Osteocyte (in vitro differentiated cells): ENCODE measurements at regions not wholly inside any gene's neighbourhood (a gene's known extent, or its start where the extent isn't known, plus 50 kb on each side); places are given as distances from the start of the nearest gene placed in this dataset.

ENCODE experiments used
- DNase-seq: peaks from one replicate; pipeline ENCODE4 v3.0.0; 2021; ENCODE audit warnings: mixed read lengths; ENCODE audit not compliant: unreplicated experiment; ENCODE audit errors: extremely low spot score
- H3K27ac Mint-ChIP-seq: one replicate; pipeline ENCODE4 v1.8.0; 2021; ENCODE audit warnings: mild to moderate bottlenecking, mixed read lengths; ENCODE audit not compliant: unreplicated experiment
- H3K27me3 Mint-ChIP-seq: one replicate; pipeline ENCODE4 v1.8.0; 2021; ENCODE audit warnings: mixed read lengths; ENCODE audit not compliant: unreplicated experiment
- H3K36me3 Mint-ChIP-seq: one replicate; pipeline ENCODE4 v1.8.0; 2021; ENCODE audit warnings: mixed read lengths; ENCODE audit not compliant: unreplicated experiment
- H3K4me1 Mint-ChIP-seq: one replicate; pipeline ENCODE4 v1.8.0; 2021; ENCODE audit warnings: mixed read lengths; ENCODE audit not compliant: unreplicated experiment
- H3K4me3 Mint-ChIP-seq: one replicate; pipeline ENCODE4 v1.8.0; 2021; ENCODE audit warnings: mild to moderate bottlenecking, moderate library complexity, mixed read lengths; ENCODE audit not compliant: unreplicated experiment
- H3K9me3 Mint-ChIP-seq: one replicate; pipeline ENCODE4 v1.8.0; 2021; ENCODE audit warnings: mixed read lengths; ENCODE audit not compliant: unreplicated experiment
- TF ChIP-seq, protein P1 (sequence below): fragments of 200-600 bp; sonication (generic); IDR thresholded peaks from 2 replicates; pipeline ENCODE4 v1.5.0; 2021; ENCODE audit warnings: antibody characterized with exemption, mild to moderate bottlenecking, moderate library complexity

DNA sequence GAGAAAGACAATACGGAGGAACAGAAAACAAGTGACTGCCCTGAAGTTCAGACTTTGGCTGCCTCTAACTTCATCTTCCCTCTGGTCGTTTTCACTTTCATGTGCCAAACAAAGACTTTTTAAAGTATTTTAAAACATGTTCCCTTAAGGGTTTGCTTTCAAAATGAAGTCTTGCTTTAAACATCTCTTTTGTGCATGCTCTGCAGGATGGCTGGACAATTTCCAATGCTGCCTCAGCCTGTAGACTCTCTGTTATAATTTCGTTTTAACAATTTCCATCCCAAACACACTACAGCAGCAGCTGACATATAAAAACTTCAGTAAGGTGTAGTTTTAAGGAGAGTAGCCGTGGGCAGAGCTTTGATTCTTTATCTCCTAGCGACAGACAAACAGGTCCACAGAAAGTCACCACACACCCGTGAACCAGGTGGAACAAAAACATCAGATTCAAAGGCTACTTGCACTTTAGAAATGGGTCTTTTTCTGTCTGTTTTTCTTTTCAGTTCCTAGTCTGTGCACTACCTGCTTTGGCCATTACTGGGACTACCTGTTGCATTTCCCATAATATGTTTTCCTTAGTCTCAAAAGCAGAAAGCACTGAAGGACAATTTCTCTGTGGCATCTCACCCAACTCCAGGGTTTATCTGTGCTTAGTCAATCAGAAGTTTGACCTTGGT is 308.9 kb downstream of the DTWD2 start:
- TF ChIP-seq, protein P1, sequence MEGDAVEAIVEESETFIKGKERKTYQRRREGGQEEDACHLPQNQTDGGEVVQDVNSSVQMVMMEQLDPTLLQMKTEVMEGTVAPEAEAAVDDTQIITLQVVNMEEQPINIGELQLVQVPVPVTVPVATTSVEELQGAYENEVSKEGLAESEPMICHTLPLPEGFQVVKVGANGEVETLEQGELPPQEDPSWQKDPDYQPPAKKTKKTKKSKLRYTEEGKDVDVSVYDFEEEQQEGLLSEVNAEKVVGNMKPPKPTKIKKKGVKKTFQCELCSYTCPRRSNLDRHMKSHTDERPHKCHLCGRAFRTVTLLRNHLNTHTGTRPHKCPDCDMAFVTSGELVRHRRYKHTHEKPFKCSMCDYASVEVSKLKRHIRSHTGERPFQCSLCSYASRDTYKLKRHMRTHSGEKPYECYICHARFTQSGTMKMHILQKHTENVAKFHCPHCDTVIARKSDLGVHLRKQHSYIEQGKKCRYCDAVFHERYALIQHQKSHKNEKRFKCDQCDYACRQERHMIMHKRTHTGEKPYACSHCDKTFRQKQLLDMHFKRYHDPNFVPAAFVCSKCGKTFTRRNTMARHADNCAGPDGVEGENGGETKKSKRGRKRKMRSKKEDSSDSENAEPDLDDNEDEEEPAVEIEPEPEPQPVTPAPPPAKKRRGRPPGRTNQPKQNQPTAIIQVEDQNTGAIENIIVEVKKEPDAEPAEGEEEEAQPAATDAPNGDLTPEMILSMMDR = no peak
- no peak for DNase-seq
- peaks cover 2% of the 10 kb centered on the region for H3K27me3 Mint-ChIP-seq
- peaks cover 20% of the 10 kb centered on the region for H3K4me1 Mint-ChIP-seq
- H3K4me3 Mint-ChIP-seq = no peak overlapping the region
- peak overlapping the region; percentile 40 for H3K27ac Mint-ChIP-seq
- H3K9me3 Mint-ChIP-seq = peaks cover 4% of the 10 kb centered on the region
- H3K36me3 Mint-ChIP-seq = no peaks in the 10 kb centered on the region

DNA sequence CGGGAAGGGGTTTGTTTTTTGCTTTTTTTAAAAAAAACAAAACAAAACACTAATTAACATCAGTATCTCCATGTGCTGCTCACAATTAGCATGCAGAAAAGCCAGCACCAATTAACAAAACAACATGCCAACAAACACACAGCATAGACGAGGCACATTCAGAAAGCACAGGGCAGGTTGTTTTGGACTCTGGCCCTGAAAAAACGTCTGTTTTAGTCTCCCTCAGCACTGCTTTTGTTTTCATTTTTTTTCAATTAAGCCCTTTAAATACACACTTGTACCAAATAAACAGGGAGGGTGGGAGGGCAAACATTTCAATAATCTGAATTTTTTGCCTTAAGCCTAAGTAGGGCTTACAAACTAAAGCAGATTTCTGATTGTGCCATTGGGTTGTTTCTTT is 309.6 kb downstream of the DTWD2 start:
- Mint-ChIP-seq H3K27ac (peak overlapping the region; percentile 40), H3K36me3 (no peaks in the 10 kb centered on the region), H3K4me3 (no peak overlapping the region), H3K4me1 (peaks cover 20% of the 10 kb centered on the region), H3K9me3 (peaks cover 10% of the 10 kb centered on the region), H3K27me3 (peaks cover 6% of the 10 kb centered on the region)
- TF ChIP-seq, protein P1 = no peak
- no peak for DNase-seq

DNA sequence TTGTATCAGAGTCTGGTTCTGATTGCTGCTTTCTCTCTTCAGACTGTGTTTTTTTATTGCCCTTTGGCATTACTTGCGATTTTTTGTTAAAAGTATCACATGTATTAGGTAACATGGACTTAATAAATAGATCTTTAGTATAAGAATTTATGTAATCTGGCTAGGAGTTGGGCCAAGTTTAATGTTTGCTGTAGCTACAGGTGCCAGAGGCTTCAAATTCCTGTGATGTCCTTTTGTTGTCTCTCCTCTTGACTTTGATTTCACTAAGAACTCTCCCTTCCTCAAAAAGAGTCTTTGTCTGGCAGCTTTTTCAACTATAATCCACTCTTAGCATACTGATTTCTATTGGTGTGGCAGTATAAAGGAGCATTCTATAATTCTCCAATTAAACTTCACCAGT is 313.1 kb downstream of the DTWD2 start:
- H3K27me3 Mint-ChIP-seq = peaks cover 10% of the 10 kb centered on the region
- no peak overlapping the region for H3K4me3 Mint-ChIP-seq
- no peak overlapping the region for H3K27ac Mint-ChIP-seq
- no peaks in the 10 kb centered on the region for H3K36me3 Mint-ChIP-seq
- peaks cover 33% of the 10 kb centered on the region for H3K9me3 Mint-ChIP-seq
- peaks cover 13% of the 10 kb centered on the region for H3K4me1 Mint-ChIP-seq
- DNase-seq = no peak
- TF ChIP-seq, protein P1 = no peak

DNA sequence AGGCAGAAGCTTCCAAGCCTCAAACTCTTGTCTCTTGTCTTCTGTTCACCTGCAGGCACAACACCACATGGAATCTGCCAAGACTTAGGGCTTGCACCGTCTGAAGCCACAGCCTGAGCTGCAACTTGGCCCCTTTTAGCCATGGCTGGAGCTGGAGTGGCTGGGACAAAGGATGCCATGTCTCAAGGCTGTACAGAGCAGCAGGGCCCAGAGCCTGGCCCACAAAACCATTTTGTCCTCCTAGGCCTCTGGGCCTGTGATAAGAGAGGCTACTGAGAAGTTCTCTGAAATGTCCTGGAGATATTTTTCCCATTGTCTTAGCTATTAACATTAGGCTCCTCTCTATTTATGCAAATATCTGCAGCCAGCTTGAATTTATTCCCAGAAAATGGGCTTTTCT is 330.8 kb downstream of the DTWD2 start:
- TF ChIP-seq, protein P1 = no peak
- Mint-ChIP-seq H3K4me1 (no peaks in the 10 kb centered on the region), H3K9me3 (peaks cover 25% of the 10 kb centered on the region), H3K4me3 (no peak overlapping the region), H3K27me3 (peaks cover 4% of the 10 kb centered on the region), H3K36me3 (no peaks in the 10 kb centered on the region), H3K27ac (no peak overlapping the region)
- no peak for DNase-seq

DNA sequence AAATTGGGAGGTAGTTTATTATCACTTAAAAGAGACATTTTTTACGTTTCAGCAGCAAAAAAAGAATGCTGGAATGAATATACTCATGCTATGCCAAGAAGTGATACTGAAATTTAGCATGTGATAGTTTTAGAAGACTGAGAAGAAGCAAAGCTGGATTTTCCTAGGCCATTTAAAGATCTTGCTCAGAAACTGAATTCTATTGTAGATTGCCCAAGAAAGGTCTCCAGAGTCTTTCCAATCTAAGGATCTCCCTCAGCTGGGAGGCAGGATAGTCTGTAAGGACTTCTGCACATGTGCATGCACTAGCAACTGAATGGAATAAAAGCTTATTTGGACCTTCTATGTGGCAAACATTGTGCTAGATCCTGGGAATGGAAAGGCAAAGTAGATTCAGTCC is 334.5 kb downstream of the DTWD2 start:
- H3K4me3 Mint-ChIP-seq = no peak overlapping the region
- H3K27ac Mint-ChIP-seq = no peak overlapping the region
- no peaks in the 10 kb centered on the region for H3K36me3 Mint-ChIP-seq
- TF ChIP-seq, protein P1 = no peak
- H3K9me3 Mint-ChIP-seq = peaks cover 15% of the 10 kb centered on the region
- DNase-seq = no peak
- H3K27me3 Mint-ChIP-seq = peaks cover 4% of the 10 kb centered on the region
- no peaks in the 10 kb centered on the region for H3K4me1 Mint-ChIP-seq
